Calu3 (cell line): ENCODE measurements at regions not wholly inside any gene's neighbourhood (a gene's known extent, or its start where the extent isn't known, plus 50 kb on each side); places are given as distances from the start of the nearest gene placed in this dataset.

Experiments used
- BruUV-seq: library from RNA; stranded (reverse); fragments of 400-500 nt; replicated peaks from 2 replicates; lab custom pipeline; 2021; lab: Mats Ljungman, UMichigan
- CTCF ChIA-PET: fragments of 300-600 bp; sonication (Branson Sonifier 250); formaldehyde crosslinking; loops from one replicate; lab custom pipeline; 2022; ENCODE audit warnings: antibody characterized with exemption; lab: Charles Lee
- DNase-seq: peaks from one replicate; pipeline ENCODE4 v3.0.0; 2022
- H3K27ac Mint-ChIP-seq: one replicate; pipeline ENCODE4 v1.8.0; 2022; ENCODE audit warnings: mixed read lengths; ENCODE audit not compliant: unreplicated experiment
- H3K27me3 Mint-ChIP-seq: one replicate; pipeline ENCODE4 v1.8.0; 2022; ENCODE audit warnings: mixed read lengths; ENCODE audit not compliant: unreplicated experiment
- H3K36me3 Mint-ChIP-seq: one replicate; pipeline ENCODE4 v1.8.0; 2022; ENCODE audit warnings: mild to moderate bottlenecking, moderate library complexity, mixed read lengths; ENCODE audit not compliant: insufficient read depth, unreplicated experiment
- H3K4me1 Mint-ChIP-seq: one replicate; pipeline ENCODE4 v1.8.0; 2022; ENCODE audit warnings: mild to moderate bottlenecking, low read depth, mixed read lengths; ENCODE audit not compliant: unreplicated experiment
- H3K4me3 Mint-ChIP-seq: one replicate; pipeline ENCODE4 v1.8.0; 2022; ENCODE audit warnings: mild to moderate bottlenecking, low read depth, moderate library complexity, mixed read lengths; ENCODE audit not compliant: unreplicated experiment
- H3K9me3 Mint-ChIP-seq: one replicate; pipeline ENCODE4 v1.8.0; 2022; ENCODE audit warnings: low read depth, mixed read lengths; ENCODE audit not compliant: unreplicated experiment
- CTCF ChIP-seq: fragments of 200-600 bp; IDR thresholded peaks from one replicate; pipeline ENCODE4 v1.8.0; 2022; ENCODE audit warnings: antibody characterized with exemption; ENCODE audit not compliant: unreplicated experiment
- intact Hi-C: fragments of 100-400 bp; cut with micrococcal nuclease; formaldehyde crosslinking; loops from one replicate; pipeline ENCODE4 v1.10.0; 2022; ENCODE audit not compliant: unreplicated experiment

GRCh38 chr3:1587426-1587825 lies 494.6 kb downstream of the CNTN6 start:
- Mint-ChIP-seq H3K27ac (no peak overlapping the region), H3K4me1 (no peaks in the 10 kb centered on the region), H3K27me3 (no peaks in the 10 kb centered on the region), H3K9me3 (peaks cover 11% of the 10 kb centered on the region), H3K4me3 (no peak overlapping the region), H3K36me3 (peaks cover 3% of the 10 kb centered on the region)
- no peak for DNase-seq
- TF ChIP-seq CTCF = no peak
- CTCF ChIA-PET = interaction anchor here (0.6 kb wide), 1 partner anchor 44 kb away, joined by 3 read pairs; no protein-coding TSS in a partner anchor
- intact Hi-C loops = no loop called here
- no TSS peak for BruUV-seq

GRCh38 chr3:1591327-1592028 lies 498.7 kb downstream of the CNTN6 start:
- Mint-ChIP-seq H3K4me3 (no peak overlapping the region), H3K27ac (no peak overlapping the region), H3K4me1 (no peaks in the 10 kb centered on the region), H3K9me3 (peaks cover 7% of the 10 kb centered on the region), H3K27me3 (no peaks in the 10 kb centered on the region), H3K36me3 (no peaks in the 10 kb centered on the region)
- no TSS peak for BruUV-seq
- DNase-seq = no peak
- no peak for TF ChIP-seq CTCF
- CTCF ChIA-PET = no interaction called here
- intact Hi-C loops = no loop called here

- Mint-ChIP-seq H3K9me3 (peaks cover 7% of the 10 kb centered on the region), H3K36me3 (no peaks in the 10 kb centered on the region), H3K4me1 (no peaks in the 10 kb centered on the region), H3K4me3 (no peak overlapping the region), H3K27me3 (no peaks in the 10 kb centered on the region), H3K27ac (no peak overlapping the region)
- CTCF ChIA-PET = no interaction called here
- DNase-seq = no peak
- intact Hi-C loops = no loop called here
- no TSS peak for BruUV-seq
- TF ChIP-seq CTCF = no peak
These were observed 502.1 kb downstream of the CNTN6 start for GRCh38 chr3:1594940-1595339.

- H3K4me1 Mint-ChIP-seq = no peaks in the 10 kb centered on the region
- no peak overlapping the region for H3K27ac Mint-ChIP-seq
- no peaks in the 10 kb centered on the region for H3K27me3 Mint-ChIP-seq
- H3K4me3 Mint-ChIP-seq = no peak overlapping the region
- TF ChIP-seq CTCF = no peak
- no peaks in the 10 kb centered on the region for H3K36me3 Mint-ChIP-seq
- DNase-seq = no peak
- BruUV-seq = no TSS peak
- H3K9me3 Mint-ChIP-seq = peaks cover 2% of the 10 kb centered on the region
- CTCF ChIA-PET = no interaction called here
- intact Hi-C loops = no loop called here
These were observed 498.5 kb upstream of the CNTN4 start for GRCh38 chr3:1600206-1600605.
